Body of pancreas (tissue), 4 donors: ENCODE measurements at regions not wholly inside any gene's neighbourhood (a gene's known extent, or its start where the extent isn't known, plus 50 kb on each side); places are given as distances from the start of the nearest gene placed in this dataset.

ENCODE experiments used
- ATAC-seq: fragments of 150-250 bp; one replicate; pipeline ENCODE4 v1.9.1; 2016
- DNase-seq, 4 donors: peaks; one replicate each; pipeline ENCODE4 v3.0.0-alpha.2; 2019
- H3K27ac ChIP-seq, 4 donors: fragments of 200-600 bp; sonication (generic); 1 replicate in 3 of 4; 2 replicates in 1 of 4; pipeline versions ENCODE4 v1.5.1 to v1.6.1; 2016 to 2019; ENCODE audit warnings: mild to moderate bottlenecking in 1 of 4, mixed read lengths in 1 of 4, moderate library complexity in 1 of 4
- H3K27me3 ChIP-seq, 2 donors: fragments of 200-600 bp; sonication (generic); one replicate each; pipeline ENCODE4 v1.6.0; 2016; ENCODE audit warnings: mild to moderate bottlenecking in 1 of 2
- H3K36me3 ChIP-seq, 2 donors: fragments of 200-600 bp; sonication (generic); replicated peaks in 1 of 2; 2 replicates each; pipeline ENCODE4 v1.5.1; 2016; ENCODE audit warnings: low read depth in 2 of 2; ENCODE audit not compliant: insufficient read depth in 1 of 2
- H3K4me1 ChIP-seq: fragments of 200-600 bp; sonication (generic); one replicate; pipeline ENCODE4 v1.6.0; 2016
- H3K4me3 ChIP-seq, 2 donors: fragments of 200-600 bp; sonication (generic); 1 replicate in 1 of 2; 2 replicates in 1 of 2; pipeline ENCODE4 v1.5.1; 2016 to 2019
- H3K9me3 ChIP-seq, 3 donors: fragments of 200-600 bp; sonication (generic); 1 replicate in 2 of 3; 2 replicates in 1 of 3; pipeline ENCODE4 v1.5.1; 2016
- CTCF ChIP-seq, 7 experiments: fragments of 450-650 bp in 4 of 7; fragments of 200-600 bp in 3 of 7; sonication (generic) in 3 of 7; IDR thresholded peaks; one replicate each; pipeline ENCODE4 v1.5.1; 2016 to 2019; ENCODE audit warnings: antibody characterized with exemption in 7 of 7
- POLR2A ChIP-seq, 3 donors: fragments of 450-650 bp; IDR thresholded peaks; one replicate each; pipeline ENCODE4 v1.6.1; 2016; ENCODE audit warnings: antibody characterized with exemption in 3 of 3, mild to moderate bottlenecking in 2 of 3
- WGBS, 2 donors: methylation state at CpG; one replicate each; pipeline ENCODE4 v1.1.5; 2017; 5-methylcytosine and 5-hydroxymethylcytosine counted together
- intact Hi-C: fragments of 100-400 bp; cut with DNase I; formaldehyde crosslinking; loops from one replicate; pipeline ENCODE4 v1.15.1; 2023

DNA sequence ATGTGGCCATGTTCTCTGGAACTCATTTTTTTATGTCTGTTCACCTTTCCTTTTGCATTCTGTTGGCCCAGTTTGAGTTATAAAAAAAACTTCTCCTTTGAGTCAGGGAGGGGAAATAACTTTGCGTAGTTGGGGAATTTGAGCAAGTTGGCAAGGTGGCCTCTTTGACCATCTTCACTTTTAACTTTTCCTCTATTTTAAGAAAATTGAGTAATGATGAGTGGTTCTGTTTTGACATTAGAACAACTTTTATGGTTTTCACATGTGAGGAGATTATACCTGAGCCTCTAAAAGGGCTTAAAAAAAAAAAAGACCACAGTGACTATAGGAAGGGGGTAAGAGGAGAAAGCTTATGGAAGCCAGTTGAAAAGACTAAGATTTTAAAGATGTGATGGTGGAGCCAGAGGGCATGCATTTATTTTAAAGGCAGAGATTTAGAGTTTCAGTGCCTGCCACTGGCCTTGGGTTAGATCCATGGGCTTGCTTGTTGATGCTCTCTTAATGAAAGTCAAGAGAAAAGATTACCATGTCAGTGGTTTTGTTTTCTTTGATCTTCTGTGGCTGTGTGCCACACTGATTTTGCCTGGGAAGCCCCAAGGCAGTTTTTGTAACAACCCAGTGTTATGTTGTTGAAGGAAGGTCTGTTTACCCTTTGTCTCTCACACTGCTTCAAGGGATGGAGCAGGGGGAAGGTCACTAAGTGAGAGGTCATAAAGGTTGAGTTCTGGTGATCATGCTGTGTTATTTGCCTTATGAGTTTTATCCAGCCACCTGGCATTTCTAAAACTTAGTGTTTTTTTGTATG is 219.7 kb upstream of the CD180 start:
- H3K4me3 ChIP-seq, result no peak overlapping the region
- DNase-seq, result no peak
- TF ChIP-seq POLR2A (IDR thresholded peaks at IDR 0.05), result no peak
- no peak for TF ChIP-seq CTCF (IDR thresholded peaks at IDR 0.05)
- 91 to 92% methylated on average over 1 of the region's 1 CpG for WGBS, 2 donors
- H3K4me1 ChIP-seq, result no peaks in the 10 kb centered on the region
- intact Hi-C loops, result no loop called here
- H3K27ac ChIP-seq, result no peak overlapping the region
- H3K9me3 ChIP-seq, result no peaks in the 10 kb centered on the region
- H3K36me3 ChIP-seq, result no peaks in the 10 kb centered on the region
- no peaks in the 10 kb centered on the region for H3K27me3 ChIP-seq
- ATAC-seq, result no peak

- H3K27me3 ChIP-seq, result no peaks in the 10 kb centered on the region
- intact Hi-C loops, result no loop called here
- no peak overlapping the region for H3K27ac ChIP-seq
Measured at GRCh38 chr5:67414712-67415111, 218.1 kb upstream of the CD180 start.

GRCh38 chr5:67413721-67414120 is 217.1 kb upstream of the CD180 start:
- ATAC-seq (no peak), DNase-seq (no peak)
- H3K27me3 ChIP-seq, result no peaks in the 10 kb centered on the region
- TF ChIP-seq POLR2A (IDR thresholded peaks at IDR 0.05), result no peak
- no peak for TF ChIP-seq CTCF (IDR thresholded peaks at IDR 0.05)
- H3K4me1 ChIP-seq, result no peaks in the 10 kb centered on the region
- no peaks in the 10 kb centered on the region for H3K36me3 ChIP-seq
- H3K27ac ChIP-seq, result no peak overlapping the region
- 58 to 65% methylated on average over 3 of the region's 3 CpGs for WGBS, 2 donors
- no peaks in the 10 kb centered on the region for H3K9me3 ChIP-seq
- no peak overlapping the region for H3K4me3 ChIP-seq
- intact Hi-C loops, result no loop called here

More at GRCh38 chr5:67414712-67415111, 218.1 kb upstream of the CD180 start:
- H3K9me3 ChIP-seq, result no peaks in the 10 kb centered on the region
- DNase-seq (no peak), ATAC-seq (no peak)
- no peak overlapping the region for H3K4me3 ChIP-seq
- no peaks in the 10 kb centered on the region for H3K36me3 ChIP-seq
- H3K4me1 ChIP-seq, result no peaks in the 10 kb centered on the region
- TF ChIP-seq POLR2A (IDR thresholded peaks at IDR 0.05) (no peak), CTCF (IDR thresholded peaks at IDR 0.05) (no peak)

DNA sequence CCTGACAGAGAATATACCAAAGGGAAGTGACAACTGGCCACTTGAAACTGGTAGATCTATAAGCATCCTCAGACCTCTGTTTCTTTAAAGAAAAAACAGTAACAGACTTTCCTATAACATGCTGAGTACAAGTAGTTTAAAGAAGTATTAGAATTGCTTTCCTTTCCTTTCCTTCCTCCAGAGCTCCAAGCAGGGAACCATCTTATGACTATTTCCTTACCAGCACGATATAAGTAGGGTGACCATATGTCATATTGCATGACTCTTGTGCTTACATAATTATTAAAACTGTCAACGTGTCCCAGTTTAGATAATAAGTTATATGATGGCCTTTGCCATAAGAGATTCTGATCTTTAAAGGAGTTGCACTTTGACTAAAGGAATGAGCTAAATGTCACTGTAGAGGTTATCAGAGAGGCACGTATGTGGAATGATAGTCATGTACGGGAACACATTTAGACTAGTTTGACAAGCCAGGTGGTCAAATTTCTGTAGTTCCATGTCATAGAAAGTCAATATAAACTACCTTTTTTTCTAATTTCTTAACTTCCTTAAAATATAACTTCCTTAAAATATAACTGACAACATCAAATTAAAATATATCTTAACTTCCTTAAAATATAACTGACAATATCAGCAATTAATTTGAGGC is 212.7 kb upstream of the CD180 start:
- H3K36me3 ChIP-seq, result no peaks in the 10 kb centered on the region
- TF ChIP-seq POLR2A (IDR thresholded peaks at IDR 0.05), result no peak
- no peak for TF ChIP-seq CTCF (IDR thresholded peaks at IDR 0.05)
- DNase-seq, result no peak
- no peaks in the 10 kb centered on the region for H3K4me1 ChIP-seq
- H3K9me3 ChIP-seq, result no peaks in the 10 kb centered on the region
- ATAC-seq, result no peak
- intact Hi-C loops, result no loop called here
- no peak overlapping the region for H3K27ac ChIP-seq
- H3K27me3 ChIP-seq, result no peaks in the 10 kb centered on the region
- H3K4me3 ChIP-seq, result no peak overlapping the region
- WGBS, 2 donors, result 38 to 67% methylated on average over 4 of the region's 4 CpGs
